ENCODE measurements at regions not wholly inside any gene's neighbourhood (a gene's known extent, or its start where the extent isn't known, plus 50 kb on each side); places are given as distances from the start of the nearest gene placed in this dataset.

- TF ChIP-seq CTCF (IDR thresholded peaks at IDR 0.05) (no peak), POLR2A (IDR thresholded peaks at IDR 0.05) (no peak)
These were observed 465.2 kb downstream of the MAFB start for GRCh38 chr20:40223810-40224209.
